Body of pancreas (tissue), 4 donors: ENCODE measurements at regions not wholly inside any gene's neighbourhood (a gene's known extent, or its start where the extent isn't known, plus 50 kb on each side); places are given as distances from the start of the nearest gene placed in this dataset.
A peak's percentile ranks its signal among the peaks of the same experiment; 100 is the strongest.

Experiments
- ATAC-seq: fragments of 150-250 bp; one replicate; pipeline ENCODE4 v1.9.1; 2016
- DNase-seq, 4 donors: peaks; one replicate each; pipeline ENCODE4 v3.0.0-alpha.2; 2019
- H3K27ac ChIP-seq, 4 donors: fragments of 200-600 bp; sonication (generic); 1 replicate in 3 of 4; 2 replicates in 1 of 4; pipeline versions ENCODE4 v1.5.1 to v1.6.1; 2016 to 2019; ENCODE audit warnings: mild to moderate bottlenecking in 1 of 4, mixed read lengths in 1 of 4, moderate library complexity in 1 of 4
- H3K27me3 ChIP-seq, 2 donors: fragments of 200-600 bp; sonication (generic); one replicate each; pipeline ENCODE4 v1.6.0; 2016; ENCODE audit warnings: mild to moderate bottlenecking in 1 of 2
- H3K36me3 ChIP-seq, 2 donors: fragments of 200-600 bp; sonication (generic); replicated peaks in 1 of 2; 2 replicates each; pipeline ENCODE4 v1.5.1; 2016; ENCODE audit warnings: low read depth in 2 of 2; ENCODE audit not compliant: insufficient read depth in 1 of 2
- H3K4me1 ChIP-seq: fragments of 200-600 bp; sonication (generic); one replicate; pipeline ENCODE4 v1.6.0; 2016
- H3K4me3 ChIP-seq, 2 donors: fragments of 200-600 bp; sonication (generic); 1 replicate in 1 of 2; 2 replicates in 1 of 2; pipeline ENCODE4 v1.5.1; 2016 to 2019
- H3K9me3 ChIP-seq, 3 donors: fragments of 200-600 bp; sonication (generic); 1 replicate in 2 of 3; 2 replicates in 1 of 3; pipeline ENCODE4 v1.5.1; 2016
- CTCF ChIP-seq, 7 experiments: fragments of 450-650 bp in 4 of 7; fragments of 200-600 bp in 3 of 7; sonication (generic) in 3 of 7; IDR thresholded peaks; one replicate each; pipeline ENCODE4 v1.5.1; 2016 to 2019; ENCODE audit warnings: antibody characterized with exemption in 7 of 7
- POLR2A ChIP-seq, 3 donors: fragments of 450-650 bp; IDR thresholded peaks; one replicate each; pipeline ENCODE4 v1.6.1; 2016; ENCODE audit warnings: antibody characterized with exemption in 3 of 3, mild to moderate bottlenecking in 2 of 3
- WGBS, 2 donors: methylation state at CpG; one replicate each; pipeline ENCODE4 v1.1.5; 2017; 5-methylcytosine and 5-hydroxymethylcytosine counted together
- intact Hi-C: fragments of 100-400 bp; cut with DNase I; formaldehyde crosslinking; loops from one replicate; pipeline ENCODE4 v1.15.1; 2023

GRCh38 chr17:77454242-77455095 is 313.7 kb downstream of the SEC14L1 start:
- 53 to 65% methylated on average over 22 to 31 of the region's 31 CpGs for WGBS, 2 donors
- DNase-seq (no peak), ATAC-seq (no peak)
- Histone ChIP-seq H3K9me3 (no peaks in the 10 kb centered on the region), H3K27me3 (no peaks in the 10 kb centered on the region), H3K4me3 (no peak overlapping the region), H3K36me3 (no peaks in the 10 kb centered on the region), H3K27ac (peak overlapping the region; percentile 23 to 89 (median 86)), H3K4me1 (peaks cover 76% of the 10 kb centered on the region)
- intact Hi-C loops, result no loop called here
- no peak for TF ChIP-seq POLR2A (IDR thresholded peaks at IDR 0.05)

- no peak for DNase-seq
- ATAC-seq, result no peak
- Histone ChIP-seq H3K4me1 (peaks cover 76% of the 10 kb centered on the region), H3K4me3 (no peak overlapping the region), H3K36me3 (no peaks in the 10 kb centered on the region), H3K27ac (peak overlapping the region; percentile 42 to 89 (median 86)), H3K9me3 (no peaks in the 10 kb centered on the region), H3K27me3 (no peaks in the 10 kb centered on the region)
- 65 to 85% methylated on average over 18 to 24 of the region's 25 CpGs for WGBS, 2 donors
- intact Hi-C loops, result no loop called here
- TF ChIP-seq POLR2A (IDR thresholded peaks at IDR 0.05) (no peak), CTCF (IDR thresholded peaks at IDR 0.05) (no peak)
Measured at GRCh38 chr17:77455111-77455890, 314.5 kb downstream of the SEC14L1 start.

GRCh38 chr17:77455891-77456260 is 315.1 kb downstream of the SEC14L1 start:
- Histone ChIP-seq H3K27ac (peak overlapping the region; percentile 25 to 89 (median 86)), H3K4me1 (peaks cover 74% of the 10 kb centered on the region), H3K9me3 (no peaks in the 10 kb centered on the region), H3K36me3 (no peaks in the 10 kb centered on the region), H3K4me3 (no peak overlapping the region), H3K27me3 (no peaks in the 10 kb centered on the region)
- intact Hi-C loops, result no loop called here
- ATAC-seq (no peak), DNase-seq (no peak)
- WGBS, 2 donors, result 82 to 90% methylated on average over 12 to 16 of the region's 16 CpGs
- no peak for TF ChIP-seq CTCF (IDR thresholded peaks at IDR 0.05)
- no peak for TF ChIP-seq POLR2A (IDR thresholded peaks at IDR 0.05)

- 86 to 88% methylated on average over 8 to 18 of the region's 18 CpGs for whole genome bisulfite sequencing, 2 donors
- no peaks in the 10 kb centered on the region for H3K27me3 ChIP-seq
- H3K9me3 ChIP-seq, result no peaks in the 10 kb centered on the region
- H3K27ac ChIP-seq, result peak overlapping the region in 3 of 4 donors; percentile 86 to 89 (median 87)
- ATAC-seq (no peak), DNase-seq (no peak)
- no peaks in the 10 kb centered on the region for H3K36me3 ChIP-seq
- intact Hi-C loops, result no loop called here
- TF ChIP-seq CTCF (IDR thresholded peaks at IDR 0.05) (no peak), POLR2A (IDR thresholded peaks at IDR 0.05) (no peak)
- H3K4me1 ChIP-seq, result peaks cover 69% of the 10 kb centered on the region
- H3K4me3 ChIP-seq, result no peak overlapping the region
Measured at GRCh38 chr17:77456271-77456950, 315.6 kb downstream of the SEC14L1 start.
